Caco-2 (cell line): ENCODE measurements at regions not wholly inside any gene's neighbourhood (a gene's known extent, or its start where the extent isn't known, plus 50 kb on each side); places are given as distances from the start of the nearest gene placed in this dataset.

ENCODE experiments used
- BruUV-seq: library from RNA; stranded (reverse); fragments of 400-500 nt; replicated peaks from 2 replicates; lab custom pipeline; 2021; lab: Mats Ljungman, UMichigan
- CTCF ChIA-PET: fragments of 300-600 bp; sonication (Branson Sonifier 250); formaldehyde crosslinking; loops from one replicate; lab custom pipeline; 2022; ENCODE audit warnings: antibody characterized with exemption; lab: Charles Lee
- POLR2A ChIA-PET: fragments of 300-600 bp; sonication (Branson Sonifier 250); formaldehyde crosslinking; loops from one replicate; lab custom pipeline; 2022; ENCODE audit warnings: antibody characterized with exemption; lab: Charles Lee
- DNase-seq, 2 experiments: peaks; one replicate each; pipeline versions ENCODE4 v3.0.0 to v3.0.0-alpha.2; 2020 to 2022
- H3K27me3 ChIP-seq: replicated peaks from 2 replicates; pipeline ENCODE4 v1.6.0; 2011; ENCODE audit warnings: low read length; ENCODE audit not compliant: control insufficient read depth, insufficient read depth
- H3K36me3 ChIP-seq: 2 replicates; pipeline ENCODE4 v1.5.1; 2011; ENCODE audit warnings: low read length; ENCODE audit not compliant: control insufficient read depth, insufficient read depth
- H3K4me1 ChIP-seq: fragments of 250-450 bp; sonication (Bioruptor Pico); 2 replicates; pipeline ENCODE4 v1.5.1; 2020; ENCODE audit warnings: mild to moderate bottlenecking
- H3K4me3 ChIP-seq: 2 replicates; pipeline ENCODE4 v1.5.1; 2011; ENCODE audit warnings: low read depth, mild to moderate bottlenecking, control low read depth, low read length
- H3K9me3 ChIP-seq: fragments of 250-450 bp; sonication (Bioruptor Pico); 2 replicates; pipeline ENCODE4 v1.5.1; 2020; ENCODE audit warnings: mild to moderate bottlenecking, moderate library complexity
- H3K27ac Mint-ChIP-seq: one replicate; pipeline ENCODE4 v1.8.0; 2022; ENCODE audit warnings: mixed read lengths; ENCODE audit not compliant: unreplicated experiment
- H3K27me3 Mint-ChIP-seq: one replicate; pipeline ENCODE4 v1.8.0; 2022; ENCODE audit warnings: mixed read lengths; ENCODE audit not compliant: insufficient read depth, unreplicated experiment
- H3K36me3 Mint-ChIP-seq: one replicate; pipeline ENCODE4 v1.8.0; 2022; ENCODE audit warnings: mild to moderate bottlenecking, mixed read lengths; ENCODE audit not compliant: insufficient read depth, unreplicated experiment
- H3K4me1 Mint-ChIP-seq: one replicate; pipeline ENCODE4 v1.8.0; 2022; ENCODE audit warnings: low read depth, mixed read lengths; ENCODE audit not compliant: unreplicated experiment
- H3K4me3 Mint-ChIP-seq: one replicate; pipeline ENCODE4 v1.8.0; 2022; ENCODE audit warnings: mild to moderate bottlenecking, moderate library complexity, mixed read lengths; ENCODE audit not compliant: unreplicated experiment
- H3K9me3 Mint-ChIP-seq: one replicate; pipeline ENCODE4 v1.8.0; 2022; ENCODE audit warnings: mixed read lengths; ENCODE audit not compliant: unreplicated experiment
- CTCF ChIP-seq, 2 experiments: fragments of 200-600 bp in 1 of 2; IDR thresholded peaks; 1 replicate in 1 of 2; 2 replicates in 1 of 2; pipeline versions ENCODE4 v1.5.1 to v1.8.0; 2011 to 2022; ENCODE audit warnings: antibody characterized with exemption in 1 of 2, control low read depth in 1 of 2, inconsistent platforms in 1 of 2, low read depth in 1 of 2, low read length in 1 of 2, mild to moderate bottlenecking in 1 of 2, moderate library complexity in 1 of 2; ENCODE audit not compliant: insufficient read depth in 1 of 2, severe bottlenecking in 1 of 2, unreplicated experiment in 1 of 2
- intact Hi-C: fragments of 100-400 bp; cut with micrococcal nuclease; formaldehyde crosslinking; loops from one replicate; pipeline ENCODE4 v1.10.0; 2022; ENCODE audit not compliant: unreplicated experiment

GRCh38 chr7:13563257-13563656 lies 426.2 kb downstream of the ETV1 start:
- intact Hi-C loops = no loop called here
- no TSS peak for BruUV-seq
- Mint-ChIP-seq H3K36me3 (no peaks in the 10 kb centered on the region), H3K4me1 (peaks cover 9% of the 10 kb centered on the region), H3K4me3 (no peak overlapping the region), H3K27ac (no peak overlapping the region), H3K9me3 (no peaks in the 10 kb centered on the region), H3K27me3 (no peaks in the 10 kb centered on the region)
- Histone ChIP-seq H3K9me3 (no peaks in the 10 kb centered on the region), H3K4me3 (no peak overlapping the region), H3K4me1 (no peaks in the 10 kb centered on the region), H3K27me3 (no peaks in the 10 kb centered on the region), H3K36me3 (no peaks in the 10 kb centered on the region)
- DNase-seq = no peak
- CTCF ChIA-PET = no interaction called here
- TF ChIP-seq CTCF (IDR thresholded peaks at IDR 0.05; ENCODE audit: insufficient read depth in 1 of 2, low read depth in 1 of 2, low read length in 1 of 2, severe bottlenecking in 1 of 2, unreplicated experiment in 1 of 2) = no peak
- POLR2A ChIA-PET = no interaction called here

- Mint-ChIP-seq H3K36me3 (no peaks in the 10 kb centered on the region), H3K9me3 (no peaks in the 10 kb centered on the region), H3K4me1 (peaks cover 9% of the 10 kb centered on the region), H3K27me3 (no peaks in the 10 kb centered on the region), H3K27ac (peak overlapping the region; percentile 4), H3K4me3 (no peak overlapping the region)
- Histone ChIP-seq H3K27me3 (no peaks in the 10 kb centered on the region), H3K9me3 (no peaks in the 10 kb centered on the region), H3K36me3 (no peaks in the 10 kb centered on the region), H3K4me3 (no peak overlapping the region), H3K4me1 (no peaks in the 10 kb centered on the region)
- DNase-seq = no peak
- BruUV-seq = no TSS peak
- ChIA-PET CTCF (no interaction called here), POLR2A (no interaction called here)
- TF ChIP-seq CTCF (IDR thresholded peaks at IDR 0.05; ENCODE audit: insufficient read depth in 1 of 2, low read depth in 1 of 2, low read length in 1 of 2, severe bottlenecking in 1 of 2, unreplicated experiment in 1 of 2) = no peak
- intact Hi-C loops = no loop called here
Measured at GRCh38 chr7:13563680-13564079, 425.8 kb downstream of the ETV1 start.

GRCh38 chr7:13577566-13578145 lies 411.8 kb downstream of the ETV1 start:
- H3K9me3 ChIP-seq = no peaks in the 10 kb centered on the region
- H3K4me1 ChIP-seq = no peaks in the 10 kb centered on the region
- TF ChIP-seq CTCF (IDR thresholded peaks at IDR 0.05; ENCODE audit: insufficient read depth in 1 of 2, low read depth in 1 of 2, low read length in 1 of 2, severe bottlenecking in 1 of 2, unreplicated experiment in 1 of 2) = no peak
- H3K36me3 ChIP-seq = no peaks in the 10 kb centered on the region
- no peaks in the 10 kb centered on the region for H3K27me3 Mint-ChIP-seq
- H3K4me3 ChIP-seq = no peak overlapping the region
- H3K4me1 Mint-ChIP-seq = no peaks in the 10 kb centered on the region
- no peaks in the 10 kb centered on the region for H3K27me3 ChIP-seq
- BruUV-seq = no TSS peak
- H3K9me3 Mint-ChIP-seq = no peaks in the 10 kb centered on the region
- POLR2A ChIA-PET = no interaction called here
- CTCF ChIA-PET = no interaction called here
- DNase-seq = no peak
- intact Hi-C loops = no loop called here
- H3K27ac Mint-ChIP-seq = no peak overlapping the region
- H3K36me3 Mint-ChIP-seq = no peaks in the 10 kb centered on the region
- no peak overlapping the region for H3K4me3 Mint-ChIP-seq
